ENCODE measurements at regions not wholly inside any gene's neighbourhood (a gene's known extent, or its start where the extent isn't known, plus 50 kb on each side); places are given as distances from the start of the nearest gene placed in this dataset.

- intact Hi-C loops (cut with DNase I; ENCODE audit: low total_unique reads): no loop called here
- Histone ChIP-seq H3K27ac (no peak overlapping the region), H3K4me3 (no peak overlapping the region), H3K27me3 (no peaks in the 10 kb centered on the region), H3K4me1 (no peaks in the 10 kb centered on the region), H3K9me3 (no peaks in the 10 kb centered on the region), H3K36me3 (no peaks in the 10 kb centered on the region)
- no peak for DNase-seq (ENCODE audit: low spot score in 2 of 2)
- no peak for TF ChIP-seq CTCF (IDR thresholded peaks at IDR 0.05)
These were observed 156.7 kb upstream of the BET1 start for GRCh38 chr7:94160719-94161435.

GRCh38 chr7:94161476-94161875 is 157.3 kb upstream of the BET1 start:
- Histone ChIP-seq H3K9me3 (no peaks in the 10 kb centered on the region), H3K36me3 (no peaks in the 10 kb centered on the region), H3K27ac (no peak overlapping the region), H3K4me1 (no peaks in the 10 kb centered on the region), H3K27me3 (no peaks in the 10 kb centered on the region), H3K4me3 (no peak overlapping the region)
- TF ChIP-seq CTCF (IDR thresholded peaks at IDR 0.05): no peak
- no peak for TF ChIP-seq POLR2AphosphoS5 (IDR thresholded peaks at IDR 0.05)
- no peak for TF ChIP-seq POLR2A (IDR thresholded peaks at IDR 0.05)
- intact Hi-C loops (cut with DNase I; ENCODE audit: low total_unique reads): no loop called here
- DNase-seq (ENCODE audit: low spot score in 2 of 2): no peak

- intact Hi-C loops (cut with DNase I; ENCODE audit: low total_unique reads): no loop called here
- DNase-seq (ENCODE audit: low spot score in 2 of 2): no peak
These were observed 165.5 kb upstream of the BET1 start for GRCh38 chr7:94169682-94170081.

GRCh38 chr7:94170836-94171235 is 166.7 kb upstream of the BET1 start:
- no peaks in the 10 kb centered on the region for H3K9me3 ChIP-seq
- intact Hi-C loops (cut with DNase I; ENCODE audit: low total_unique reads): no loop called here
- TF ChIP-seq CTCF (IDR thresholded peaks at IDR 0.05) (no peak), POLR2AphosphoS5 (IDR thresholded peaks at IDR 0.05) (no peak), POLR2A (IDR thresholded peaks at IDR 0.05) (no peak)
- no peaks in the 10 kb centered on the region for H3K4me1 ChIP-seq
- DNase-seq (ENCODE audit: low spot score in 2 of 2): no peak
- no peaks in the 10 kb centered on the region for H3K27me3 ChIP-seq
- H3K4me3 ChIP-seq: no peak overlapping the region
- no peaks in the 10 kb centered on the region for H3K36me3 ChIP-seq
- H3K27ac ChIP-seq: no peak overlapping the region

More at GRCh38 chr7:94169682-94170081, 165.5 kb upstream of the BET1 start:
- Histone ChIP-seq H3K9me3 (no peaks in the 10 kb centered on the region), H3K27me3 (no peaks in the 10 kb centered on the region), H3K4me3 (no peak overlapping the region), H3K27ac (no peak overlapping the region), H3K4me1 (no peaks in the 10 kb centered on the region), H3K36me3 (no peaks in the 10 kb centered on the region)
- TF ChIP-seq POLR2A (IDR thresholded peaks at IDR 0.05) (no peak), POLR2AphosphoS5 (IDR thresholded peaks at IDR 0.05) (no peak), CTCF (IDR thresholded peaks at IDR 0.05) (no peak)

- intact Hi-C loops (cut with DNase I; ENCODE audit: low total_unique reads): no loop called here
- TF ChIP-seq POLR2AphosphoS5 (IDR thresholded peaks at IDR 0.05) (no peak), POLR2A (IDR thresholded peaks at IDR 0.05) (no peak), CTCF (IDR thresholded peaks at IDR 0.05) (no peak)
- Histone ChIP-seq H3K27ac (no peak overlapping the region), H3K4me1 (no peaks in the 10 kb centered on the region), H3K27me3 (no peaks in the 10 kb centered on the region), H3K4me3 (no peak overlapping the region), H3K36me3 (no peaks in the 10 kb centered on the region), H3K9me3 (no peaks in the 10 kb centered on the region)
- no peak for DNase-seq (ENCODE audit: low spot score in 2 of 2)
These were observed 169.3 kb upstream of the BET1 start for GRCh38 chr7:94173436-94173835.

All from breast epithelium (tissue), 4 donors.